ENCODE measurements at regions not wholly inside any gene's neighbourhood (a gene's known extent, or its start where the extent isn't known, plus 50 kb on each side); places are given as distances from the start of the nearest gene placed in this dataset.

- no peak for TF ChIP-seq CTCF (IDR thresholded peaks at IDR 0.05)
- TF ChIP-seq POLR2A (IDR thresholded peaks at IDR 0.05) = no peak
- TF ChIP-seq EP300 (IDR thresholded peaks at IDR 0.05) = no peak
- no peak for TF ChIP-seq POLR2AphosphoS5 (IDR thresholded peaks at IDR 0.05)
Observed at GRCh38 chr6:164693944-164694343, 615.5 kb downstream of the C6orf118 start.
